Upper lobe of left lung (tissue), 4 donors: ENCODE measurements at regions not wholly inside any gene's neighbourhood (a gene's known extent, or its start where the extent isn't known, plus 50 kb on each side); places are given as distances from the start of the nearest gene placed in this dataset.

Source experiments
- EP300 ChIP-seq, 4 donors: sonication (generic); formaldehyde crosslinking; IDR thresholded peaks; one replicate each; pipeline ENCODE4 v1.5.1; 2017; ENCODE audit warnings: antibody characterized with exemption in 4 of 4, control low read depth in 2 of 4
- TF ChIP-seq, protein P1 (sequence below), 6 experiments: fragments of 450-650 bp in 4 of 6; fragments of 200-600 bp in 2 of 6; sonication (generic) in 2 of 6; IDR thresholded peaks; one replicate each; pipeline ENCODE4 v1.5.1; 2016 to 2019; ENCODE audit warnings: antibody characterized with exemption in 6 of 6

GRCh38 chrX:20513185-20513584 lies 246.5 kb upstream of the RPS6KA3 start:
- TF ChIP-seq, protein P1, sequence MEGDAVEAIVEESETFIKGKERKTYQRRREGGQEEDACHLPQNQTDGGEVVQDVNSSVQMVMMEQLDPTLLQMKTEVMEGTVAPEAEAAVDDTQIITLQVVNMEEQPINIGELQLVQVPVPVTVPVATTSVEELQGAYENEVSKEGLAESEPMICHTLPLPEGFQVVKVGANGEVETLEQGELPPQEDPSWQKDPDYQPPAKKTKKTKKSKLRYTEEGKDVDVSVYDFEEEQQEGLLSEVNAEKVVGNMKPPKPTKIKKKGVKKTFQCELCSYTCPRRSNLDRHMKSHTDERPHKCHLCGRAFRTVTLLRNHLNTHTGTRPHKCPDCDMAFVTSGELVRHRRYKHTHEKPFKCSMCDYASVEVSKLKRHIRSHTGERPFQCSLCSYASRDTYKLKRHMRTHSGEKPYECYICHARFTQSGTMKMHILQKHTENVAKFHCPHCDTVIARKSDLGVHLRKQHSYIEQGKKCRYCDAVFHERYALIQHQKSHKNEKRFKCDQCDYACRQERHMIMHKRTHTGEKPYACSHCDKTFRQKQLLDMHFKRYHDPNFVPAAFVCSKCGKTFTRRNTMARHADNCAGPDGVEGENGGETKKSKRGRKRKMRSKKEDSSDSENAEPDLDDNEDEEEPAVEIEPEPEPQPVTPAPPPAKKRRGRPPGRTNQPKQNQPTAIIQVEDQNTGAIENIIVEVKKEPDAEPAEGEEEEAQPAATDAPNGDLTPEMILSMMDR (IDR thresholded peaks at IDR 0.05) = no peak
- TF ChIP-seq EP300 (IDR thresholded peaks at IDR 0.05) = no peak
